H4 (cell line): ENCODE measurements at regions not wholly inside any gene's neighbourhood (a gene's known extent, or its start where the extent isn't known, plus 50 kb on each side); places are given as distances from the start of the nearest gene placed in this dataset.

Experiments
- DNase-seq: peaks from one replicate; pipeline ENCODE4 v3.0.0-alpha.2; 2015; ENCODE audit warnings: low spot score

- no peak for DNase-seq
Observed at GRCh38 chr7:155893176-155893575, 80.9 kb upstream of the SHH start.

GRCh38 chr7:155889636-155890511, 77.6 kb upstream of the SHH start:
- no peak for DNase-seq

- DNase-seq = no peak
Observed at GRCh38 chr7:155887174-155887525, 74.9 kb upstream of the SHH start.

GRCh38 chr7:155886391-155887173, 74.3 kb upstream of the SHH start:
- no peak for DNase-seq

GRCh38 chr7:155885167-155886155, 73.2 kb upstream of the SHH start:
- peak; percentile 62 for DNase-seq

GRCh38 chr7:155884225-155885166, 72.2 kb upstream of the SHH start:
- no peak for DNase-seq

- no peak for DNase-seq
Observed at GRCh38 chr7:155883491-155884224, 71.4 kb upstream of the SHH start.

- DNase-seq = no peak
Observed at GRCh38 chr7:155882596-155882995, 70.3 kb upstream of the SHH start.

- DNase-seq = no peak
Observed at GRCh38 chr7:155881471-155882350, 69.4 kb upstream of the SHH start.

GRCh38 chr7:155880721-155881120, 68.5 kb upstream of the SHH start:
- DNase-seq = no peak

GRCh38 chr7:155879592-155879991, 67.3 kb upstream of the SHH start:
- DNase-seq = no peak

- DNase-seq = no peak
Observed at GRCh38 chr7:155878674-155879073, 66.4 kb upstream of the SHH start.

- DNase-seq = no peak
Observed at GRCh38 chr7:155878250-155878649, 66.0 kb upstream of the SHH start.

GRCh38 chr7:155877167-155877566, 64.9 kb upstream of the SHH start:
- DNase-seq = no peak

GRCh38 chr7:155874411-155874810, 62.1 kb upstream of the SHH start:
- no peak for DNase-seq

- no peak for DNase-seq
Observed at GRCh38 chr7:155874010-155874409, 61.7 kb upstream of the SHH start.

GRCh38 chr7:155872678-155873369, 60.6 kb upstream of the SHH start:
- no peak for DNase-seq

- no peak for DNase-seq
Observed at GRCh38 chr7:155871211-155871610, 58.9 kb upstream of the SHH start.
